Fibroblast of lung (primary cell): ENCODE measurements at regions not wholly inside any gene's neighbourhood (a gene's known extent, or its start where the extent isn't known, plus 50 kb on each side); places are given as distances from the start of the nearest gene placed in this dataset.

Experiments used
- CTCF ChIP-seq, 2 donors: IDR thresholded peaks in 1 of 2; conservative IDR thresholded peaks in 1 of 2; 1 replicate in 1 of 2; 2 replicates in 1 of 2; pipeline ENCODE4 v1.5.1; 2011 to 2012; ENCODE audit warnings: low read length in 2 of 2, control low read depth in 1 of 2, inconsistent platforms in 1 of 2, low read depth in 1 of 2, mild to moderate bottlenecking in 1 of 2
- EZH2 ChIP-seq: IDR thresholded peaks from 2 replicates; pipeline ENCODE4 v1.5.1; 2012; ENCODE audit warnings: low read length, control low read depth, mild to moderate bottlenecking; ENCODE audit errors: missing control alignments

GRCh38 chr3:18656866-18657265 lies 231.7 kb upstream of the SATB1 start:
- no peak for TF ChIP-seq CTCF (conservative IDR thresholded peaks at IDR 0.05 in 1 of 2, IDR thresholded peaks at IDR 0.05 in 1 of 2; ENCODE audit: low read depth in 1 of 2, low read length in 2 of 2)
- TF ChIP-seq EZH2, result no peak
